Sigmoid colon (tissue), 4 donors: ENCODE measurements at regions not wholly inside any gene's neighbourhood (a gene's known extent, or its start where the extent isn't known, plus 50 kb on each side); places are given as distances from the start of the nearest gene placed in this dataset.

ENCODE experiments used
- EP300 ChIP-seq, 4 donors: sonication (generic); formaldehyde crosslinking; IDR thresholded peaks; one replicate each; pipeline ENCODE4 v1.6.1; 2017; ENCODE audit warnings: antibody characterized with exemption in 4 of 4
- POLR2A ChIP-seq, 2 donors: fragments of 450-650 bp; IDR thresholded peaks; one replicate each; pipeline ENCODE4 v1.6.1; 2016; ENCODE audit warnings: antibody characterized with exemption in 2 of 2, mild to moderate bottlenecking in 2 of 2, moderate library complexity in 2 of 2
- POLR2AphosphoS5 ChIP-seq, 4 donors: sonication (generic); formaldehyde crosslinking; IDR thresholded peaks; one replicate each; pipeline ENCODE4 v1.6.1; 2017; ENCODE audit warnings: antibody characterized with exemption in 4 of 4
- TF ChIP-seq, protein P1 (sequence below), 4 experiments: fragments of 450-650 bp in 3 of 4; fragments of 200-600 bp in 1 of 4; IDR thresholded peaks; one replicate each; pipeline ENCODE4 v1.5.1; 2016 to 2019; ENCODE audit warnings: antibody characterized with exemption in 4 of 4, mild to moderate bottlenecking in 3 of 4, moderate library complexity in 2 of 4

DNA sequence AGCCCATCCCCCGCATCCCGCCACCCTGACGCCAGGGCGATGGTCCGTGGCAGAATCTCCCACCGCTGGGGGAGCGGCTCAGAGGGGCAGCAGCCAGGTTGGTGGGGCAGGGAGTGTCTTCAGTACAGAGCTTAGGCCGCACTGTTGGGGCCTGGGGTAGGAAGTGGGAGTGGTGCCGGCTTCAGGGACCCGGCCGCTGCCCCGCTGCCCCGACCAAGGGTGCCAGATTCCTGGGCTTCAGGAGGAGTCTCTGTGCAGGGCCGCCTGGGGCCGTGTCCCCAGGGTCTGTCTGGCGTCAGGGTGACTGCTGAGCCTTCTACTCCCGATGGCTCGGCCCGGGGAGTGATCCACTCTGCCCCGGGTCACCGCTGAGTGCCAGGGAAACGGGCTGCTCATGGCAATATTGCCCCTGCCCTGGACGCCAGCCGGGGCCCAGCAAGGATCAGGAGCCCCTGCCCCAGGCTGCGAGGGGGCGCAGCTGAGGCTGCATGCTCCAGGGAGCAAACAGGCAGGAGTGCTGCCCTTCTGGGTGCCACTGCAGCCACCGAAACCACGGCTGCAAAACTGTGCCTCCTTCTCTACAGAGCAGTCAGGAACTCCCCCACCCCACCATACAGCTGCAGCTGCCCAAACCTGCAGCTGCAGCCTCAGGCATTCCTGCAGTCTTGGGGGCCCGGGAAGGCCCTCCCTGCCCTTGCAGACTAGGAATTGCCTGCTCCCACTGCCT, 1206.1 kb downstream of the ARAP2 start:
- TF ChIP-seq, protein P1, sequence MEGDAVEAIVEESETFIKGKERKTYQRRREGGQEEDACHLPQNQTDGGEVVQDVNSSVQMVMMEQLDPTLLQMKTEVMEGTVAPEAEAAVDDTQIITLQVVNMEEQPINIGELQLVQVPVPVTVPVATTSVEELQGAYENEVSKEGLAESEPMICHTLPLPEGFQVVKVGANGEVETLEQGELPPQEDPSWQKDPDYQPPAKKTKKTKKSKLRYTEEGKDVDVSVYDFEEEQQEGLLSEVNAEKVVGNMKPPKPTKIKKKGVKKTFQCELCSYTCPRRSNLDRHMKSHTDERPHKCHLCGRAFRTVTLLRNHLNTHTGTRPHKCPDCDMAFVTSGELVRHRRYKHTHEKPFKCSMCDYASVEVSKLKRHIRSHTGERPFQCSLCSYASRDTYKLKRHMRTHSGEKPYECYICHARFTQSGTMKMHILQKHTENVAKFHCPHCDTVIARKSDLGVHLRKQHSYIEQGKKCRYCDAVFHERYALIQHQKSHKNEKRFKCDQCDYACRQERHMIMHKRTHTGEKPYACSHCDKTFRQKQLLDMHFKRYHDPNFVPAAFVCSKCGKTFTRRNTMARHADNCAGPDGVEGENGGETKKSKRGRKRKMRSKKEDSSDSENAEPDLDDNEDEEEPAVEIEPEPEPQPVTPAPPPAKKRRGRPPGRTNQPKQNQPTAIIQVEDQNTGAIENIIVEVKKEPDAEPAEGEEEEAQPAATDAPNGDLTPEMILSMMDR (IDR thresholded peaks at IDR 0.05) = no peak
- TF ChIP-seq POLR2AphosphoS5 (IDR thresholded peaks at IDR 0.05) = no peak
- no peak for TF ChIP-seq POLR2A (IDR thresholded peaks at IDR 0.05)
- no peak for TF ChIP-seq EP300 (IDR thresholded peaks at IDR 0.05)
